ENCODE measurements at regions not wholly inside any gene's neighbourhood (a gene's known extent, or its start where the extent isn't known, plus 50 kb on each side); places are given as distances from the start of the nearest gene placed in this dataset.

GRCh38 chr7:108736221-108736891, 166.7 kb downstream of the DNAJB9 start:
- no peak for TF ChIP-seq TAF1 (IDR thresholded peaks at IDR 0.05; ENCODE audit: low read depth, low read length)
- TF ChIP-seq POLR2AphosphoS5 (IDR thresholded peaks at IDR 0.05; ENCODE audit: low read depth, low read length) = no peak
- TF ChIP-seq POLR2A (IDR thresholded peaks at IDR 0.05; ENCODE audit: low read depth, low read length) = no peak

Measured in GM12891 (cell line).